Endodermal cell (in vitro differentiated cells): ENCODE measurements at regions not wholly inside any gene's neighbourhood (a gene's known extent, or its start where the extent isn't known, plus 50 kb on each side); places are given as distances from the start of the nearest gene placed in this dataset.

Experiments used
- DNase-seq: peaks from one replicate; pipeline ENCODE4 v3.0.0-alpha.2; 2017
- H3K27ac ChIP-seq: 2 replicates; pipeline ENCODE4 v1.5.1; 2013; ENCODE audit warnings: mild to moderate bottlenecking, low read depth, low read length, moderate library complexity
- H3K27me3 ChIP-seq: 2 replicates; pipeline ENCODE4 v1.6.1; 2013; ENCODE audit warnings: mild to moderate bottlenecking, low read length, moderate library complexity; ENCODE audit not compliant: insufficient read depth, control insufficient read depth, poor library complexity, severe bottlenecking
- H3K36me3 ChIP-seq: 2 replicates; pipeline ENCODE4 v1.7.0; 2013; ENCODE audit warnings: mild to moderate bottlenecking, low read length, moderate library complexity; ENCODE audit not compliant: control insufficient read depth, insufficient read depth
- H3K4me1 ChIP-seq: one replicate; pipeline ENCODE4 v1.7.0; 2013; ENCODE audit warnings: low read length; ENCODE audit not compliant: control insufficient read depth, insufficient read depth
- H3K4me3 ChIP-seq: 2 replicates; pipeline ENCODE4 v1.5.1; 2013; ENCODE audit warnings: mild to moderate bottlenecking, low read length, moderate library complexity
- H3K9ac ChIP-seq: 2 replicates; pipeline ENCODE4 v1.6.1; 2013; ENCODE audit warnings: mild to moderate bottlenecking, low read length, moderate library complexity; ENCODE audit not compliant: poor library complexity, severe bottlenecking; ENCODE audit errors: extremely low read depth
- H3K9me3 ChIP-seq: 2 replicates; pipeline ENCODE4 v1.6.1; 2013; ENCODE audit warnings: mild to moderate bottlenecking, low read length, moderate library complexity; ENCODE audit not compliant: control insufficient read depth
- H3K27ac Mint-ChIP-seq: 2 replicates; pipeline ENCODE4 v1.8.0; 2020; ENCODE audit warnings: mixed read lengths
- H3K27me3 Mint-ChIP-seq: 2 replicates; pipeline ENCODE4 v1.8.0; 2021; ENCODE audit warnings: mild to moderate bottlenecking, mixed read lengths; ENCODE audit not compliant: insufficient read depth
- H3K36me3 Mint-ChIP-seq: 2 replicates; pipeline ENCODE4 v1.8.0; 2020; ENCODE audit warnings: low read depth, mixed read lengths
- H3K4me1 Mint-ChIP-seq: 2 replicates; pipeline ENCODE4 v1.8.0; 2020; ENCODE audit warnings: mixed read lengths
- H3K4me3 Mint-ChIP-seq: 2 replicates; pipeline ENCODE4 v1.8.0; 2020; ENCODE audit warnings: mild to moderate bottlenecking, moderate library complexity, mixed read lengths
- H3K9me3 Mint-ChIP-seq: 2 replicates; pipeline ENCODE4 v1.8.0; 2020; ENCODE audit warnings: mild to moderate bottlenecking, mixed read lengths
- CTCF ChIP-seq: fragments of 200-600 bp; sonication (generic); conservative IDR thresholded peaks from 2 replicates; pipeline ENCODE4 v1.5.0; 2021; ENCODE audit warnings: antibody characterized with exemption, mild to moderate bottlenecking
- WGBS, 2 experiments: methylation state at CpG; one replicate each; pipeline versions ENCODE4 v1.1.5 to v1.1.7; 2013; ENCODE audit warnings: missing lambda C conversion rate in 2 of 2, mixed read lengths in 1 of 2; ENCODE audit not compliant: insufficient coverage in 1 of 2, insufficient read length in 1 of 2; 5-methylcytosine and 5-hydroxymethylcytosine counted together

- TF ChIP-seq CTCF = no peak
- Mint-ChIP-seq H3K27ac (no peak overlapping the region), H3K36me3 (no peaks in the 10 kb centered on the region), H3K4me1 (no peaks in the 10 kb centered on the region), H3K27me3 (no peaks in the 10 kb centered on the region), H3K9me3 (no peaks in the 10 kb centered on the region), H3K4me3 (no peak overlapping the region)
- H3K4me1 ChIP-seq = no peaks in the 10 kb centered on the region
- DNase-seq = no peak
- no peak overlapping the region for H3K27ac ChIP-seq
- WGBS, 2 experiments = 87 to 97% methylated on average over 9 to 15 of the region's 15 CpGs
- no peaks in the 10 kb centered on the region for H3K36me3 ChIP-seq
- H3K9me3 ChIP-seq = no peaks in the 10 kb centered on the region
- no peak overlapping the region for H3K9ac ChIP-seq
- no peaks in the 10 kb centered on the region for H3K27me3 ChIP-seq
- no peak overlapping the region for H3K4me3 ChIP-seq
Observed at GRCh38 chr2:239570216-239570925, 169.6 kb upstream of the HDAC4 start.

- Mint-ChIP-seq H3K9me3 (no peaks in the 10 kb centered on the region), H3K27me3 (no peaks in the 10 kb centered on the region), H3K4me1 (no peaks in the 10 kb centered on the region), H3K4me3 (no peak overlapping the region), H3K27ac (no peak overlapping the region), H3K36me3 (no peaks in the 10 kb centered on the region)
- H3K4me3 ChIP-seq = no peak overlapping the region
- no peak for TF ChIP-seq CTCF
- no peaks in the 10 kb centered on the region for H3K9me3 ChIP-seq
- no peak for DNase-seq
- H3K27ac ChIP-seq = no peak overlapping the region
- H3K27me3 ChIP-seq = no peaks in the 10 kb centered on the region
- no peaks in the 10 kb centered on the region for H3K4me1 ChIP-seq
- no peaks in the 10 kb centered on the region for H3K36me3 ChIP-seq
- no peak overlapping the region for H3K9ac ChIP-seq
- 87 to 93% methylated on average over 14 to 24 of the region's 24 CpGs for WGBS, 2 experiments
Observed at GRCh38 chr2:239569401-239570090, 168.7 kb upstream of the HDAC4 start.

GRCh38 chr2:239568601-239569000 lies 167.8 kb upstream of the HDAC4 start:
- Histone ChIP-seq H3K9ac (no peak overlapping the region), H3K4me1 (no peaks in the 10 kb centered on the region), H3K27me3 (no peaks in the 10 kb centered on the region), H3K9me3 (no peaks in the 10 kb centered on the region), H3K4me3 (no peak overlapping the region), H3K27ac (no peak overlapping the region), H3K36me3 (no peaks in the 10 kb centered on the region)
- Mint-ChIP-seq H3K4me1 (no peaks in the 10 kb centered on the region), H3K27ac (no peak overlapping the region), H3K36me3 (no peaks in the 10 kb centered on the region), H3K9me3 (no peaks in the 10 kb centered on the region), H3K4me3 (no peak overlapping the region), H3K27me3 (no peaks in the 10 kb centered on the region)
- no peak for TF ChIP-seq CTCF
- WGBS, 2 experiments = 75 to 91% methylated on average over 3 to 4 of the region's 4 CpGs
- no peak for DNase-seq
